Inflammatory macrophage treated with lipopolysaccharide for 4 hours (primary cell): ENCODE measurements at regions not wholly inside any gene's neighbourhood (a gene's known extent, or its start where the extent isn't known, plus 50 kb on each side); places are given as distances from the start of the nearest gene placed in this dataset.

Experiments
- DNase-seq: peaks from one replicate; pipeline ENCODE4 v3.0.0-alpha.2; 2020

- DNase-seq: no peak
Measured at GRCh38 chr5:143581649-143582048, 178.2 kb upstream of the NR3C1 start.

- DNase-seq: no peak
Measured at GRCh38 chr5:143581147-143581546, 177.7 kb upstream of the NR3C1 start.

GRCh38 chr5:143576711-143577484 is 173.4 kb upstream of the NR3C1 start:
- peak; percentile 92 for DNase-seq

GRCh38 chr5:143575286-143575685 is 171.8 kb upstream of the NR3C1 start:
- no peak for DNase-seq

- no peak for DNase-seq
Measured at GRCh38 chr5:143574236-143574635, 170.8 kb upstream of the NR3C1 start.

- peak; percentile 92 for DNase-seq
Measured at GRCh38 chr5:143573568-143574170, 170.2 kb upstream of the NR3C1 start.

- DNase-seq: no peak
Measured at GRCh38 chr5:143572671-143573070, 169.2 kb upstream of the NR3C1 start.

GRCh38 chr5:143571642-143572624 is 168.4 kb upstream of the NR3C1 start:
- no peak for DNase-seq

GRCh38 chr5:143570989-143571388 is 167.5 kb upstream of the NR3C1 start:
- no peak for DNase-seq

- no peak for DNase-seq
Measured at GRCh38 chr5:143569722-143570567, 166.5 kb upstream of the NR3C1 start.

- no peak for DNase-seq
Measured at GRCh38 chr5:143569213-143569701, 165.8 kb upstream of the NR3C1 start.

GRCh38 chr5:143567583-143568504 is 164.4 kb upstream of the NR3C1 start:
- peak; percentile 36 for DNase-seq

- DNase-seq: no peak
Measured at GRCh38 chr5:143566139-143566538, 162.7 kb upstream of the NR3C1 start.

- peak; percentile 97 for DNase-seq
Measured at GRCh38 chr5:143564417-143564816, 160.9 kb upstream of the NR3C1 start.

GRCh38 chr5:143562935-143563334 is 159.4 kb upstream of the NR3C1 start:
- no peak for DNase-seq

GRCh38 chr5:143561219-143561618 is 157.7 kb upstream of the NR3C1 start:
- DNase-seq: no peak

- DNase-seq: no peak
Measured at GRCh38 chr5:143560378-143560777, 156.9 kb upstream of the NR3C1 start.

GRCh38 chr5:143559586-143560109 is 156.2 kb upstream of the NR3C1 start:
- no peak for DNase-seq

- no peak for DNase-seq
Measured at GRCh38 chr5:143558048-143558447, 154.6 kb upstream of the NR3C1 start.

- peak; percentile 95 for DNase-seq
Measured at GRCh38 chr5:143557061-143557818, 153.8 kb upstream of the NR3C1 start.
